ENCODE measurements at regions not wholly inside any gene's neighbourhood (a gene's known extent, or its start where the extent isn't known, plus 50 kb on each side); places are given as distances from the start of the nearest gene placed in this dataset.

- DNase-seq: no peak
- Histone ChIP-seq H3K4me3 (no peak overlapping the region), H3K9me3 (no peaks in the 10 kb centered on the region), H3K36me3 (no peaks in the 10 kb centered on the region), H3K27ac (no peak overlapping the region), H3K27me3 (ENCODE audit: low read depth) (no peaks in the 10 kb centered on the region), H3K4me1 (no peaks in the 10 kb centered on the region)
- TF ChIP-seq CTCF (IDR thresholded peaks at IDR 0.05): no peak
- no peak for ATAC-seq
- intact Hi-C loops (cut with DNase I): no loop called here
These were observed 395.4 kb downstream of the CSNK1G3 start for GRCh38 chr5:123907349-123907748.

- no peak for ATAC-seq
- DNase-seq: no peak
- H3K27ac ChIP-seq: no peak overlapping the region
- TF ChIP-seq CTCF (IDR thresholded peaks at IDR 0.05): no peak
- H3K36me3 ChIP-seq: no peaks in the 10 kb centered on the region
- no peaks in the 10 kb centered on the region for H3K27me3 ChIP-seq (ENCODE audit: low read depth)
- H3K9me3 ChIP-seq: no peaks in the 10 kb centered on the region
- no peaks in the 10 kb centered on the region for H3K4me1 ChIP-seq
- intact Hi-C loops (cut with DNase I): no loop called here
- H3K4me3 ChIP-seq: no peak overlapping the region
These were observed 394.8 kb downstream of the CSNK1G3 start for GRCh38 chr5:123906698-123907295.

- Histone ChIP-seq H3K27me3 (ENCODE audit: low read depth) (no peaks in the 10 kb centered on the region), H3K9me3 (no peaks in the 10 kb centered on the region), H3K27ac (no peak overlapping the region), H3K4me3 (no peak overlapping the region), H3K4me1 (peaks cover 5% of the 10 kb centered on the region), H3K36me3 (no peaks in the 10 kb centered on the region)
- no peak for DNase-seq
- no peak for ATAC-seq
- TF ChIP-seq CTCF (IDR thresholded peaks at IDR 0.05): no peak
- intact Hi-C loops (cut with DNase I): no loop called here
These were observed 373.1 kb downstream of the CSNK1G3 start for GRCh38 chr5:123885081-123885480.

GRCh38 chr5:123882965-123883345 lies 371.0 kb downstream of the CSNK1G3 start:
- Histone ChIP-seq H3K9me3 (no peaks in the 10 kb centered on the region), H3K4me3 (no peak overlapping the region), H3K36me3 (no peaks in the 10 kb centered on the region), H3K27ac (no peak overlapping the region), H3K27me3 (ENCODE audit: low read depth) (no peaks in the 10 kb centered on the region), H3K4me1 (peaks cover 5% of the 10 kb centered on the region)
- no peak for TF ChIP-seq CTCF (IDR thresholded peaks at IDR 0.05)
- intact Hi-C loops (cut with DNase I): no loop called here
- no peak for DNase-seq
- no peak for ATAC-seq

GRCh38 chr5:123882319-123882964 lies 370.5 kb downstream of the CSNK1G3 start:
- Histone ChIP-seq H3K36me3 (no peaks in the 10 kb centered on the region), H3K27ac (no peak overlapping the region), H3K27me3 (ENCODE audit: low read depth) (no peaks in the 10 kb centered on the region), H3K4me1 (peaks cover 5% of the 10 kb centered on the region), H3K4me3 (no peak overlapping the region), H3K9me3 (no peaks in the 10 kb centered on the region)
- ATAC-seq (no peak), DNase-seq (no peak)
- no peak for TF ChIP-seq CTCF (IDR thresholded peaks at IDR 0.05)
- intact Hi-C loops (cut with DNase I): no loop called here
